Prostate gland (tissue), 2 donors: ENCODE measurements at regions not wholly inside any gene's neighbourhood (a gene's known extent, or its start where the extent isn't known, plus 50 kb on each side); places are given as distances from the start of the nearest gene placed in this dataset.

Experiments
- CTCF ChIP-seq, 4 experiments: fragments of 200-600 bp in 2 of 4; fragments of 450-650 bp in 2 of 4; sonication (generic) in 2 of 4; IDR thresholded peaks; 1 replicate in 3 of 4; 2 replicates in 1 of 4; pipeline ENCODE4 v1.5.1; 2016 to 2019; ENCODE audit warnings: antibody characterized with exemption in 4 of 4, mild to moderate bottlenecking in 2 of 4, moderate library complexity in 2 of 4
- POLR2A ChIP-seq: fragments of 450-650 bp; IDR thresholded peaks from one replicate; pipeline ENCODE4 v1.6.1; 2016; ENCODE audit warnings: antibody characterized with exemption, mild to moderate bottlenecking
- POLR2AphosphoS5 ChIP-seq: sonication (generic); formaldehyde crosslinking; IDR thresholded peaks from one replicate; pipeline ENCODE4 v1.6.1; 2017; ENCODE audit warnings: antibody characterized with exemption

- TF ChIP-seq CTCF (IDR thresholded peaks at IDR 0.05) (no peak), POLR2A (no peak), POLR2AphosphoS5 (no peak)
Observed at GRCh38 chr16:51981725-51982124, 565.2 kb downstream of the TOX3 start.
